SK-N-SH treated with all-trans-retinoic acid at 6 μM for 48 hours (cell line): ENCODE measurements at regions not wholly inside any gene's neighbourhood (a gene's known extent, or its start where the extent isn't known, plus 50 kb on each side); places are given as distances from the start of the nearest gene placed in this dataset.

Experiments used
- ISL1 ChIP-seq: fragments of 250-450 bp; sonication (Bioruptor Pico); IDR thresholded peaks from 2 replicates; pipeline ENCODE4 v2.1.2; 2022; ENCODE audit warnings: mild to moderate bottlenecking, moderate library complexity
- RARB ChIP-seq: fragments of 250-450 bp; sonication (Bioruptor Pico); IDR thresholded peaks from 2 replicates; pipeline ENCODE4 v1.8.0; 2021; ENCODE audit warnings: mild to moderate bottlenecking, moderate library complexity
- SNAI2 ChIP-seq: fragments of 250-450 bp; sonication (Bioruptor Pico); IDR thresholded peaks from 2 replicates; pipeline ENCODE4 v1.5.0; 2020; ENCODE audit warnings: mild to moderate bottlenecking, moderate library complexity
- ZNF565 ChIP-seq: fragments of 450-650 bp; formaldehyde crosslinking; conservative IDR thresholded peaks from 2 replicates; pipeline ENCODE4 v1.5.0; 2020; ENCODE audit warnings: low read depth, mild to moderate bottlenecking, moderate library complexity
- TF ChIP-seq, protein P1 (sequence below): fragments of 250-450 bp; sonication (Bioruptor Pico); IDR thresholded peaks from 2 replicates; pipeline ENCODE4 v1.8.0; 2020; ENCODE audit warnings: mild to moderate bottlenecking, moderate library complexity, borderline replicate concordance

GRCh38 chr18:39604836-39605235 is 2039.2 kb upstream of the CELF4 start:
- TF ChIP-seq ZNF565 (CRISPR knock-in tag) (no peak), RARB (CRISPR knock-in tag) (no peak), SNAI2 (CRISPR knock-in tag) (no peak), ISL1 (CRISPR knock-in tag) (no peak)
- TF ChIP-seq, protein P1, sequence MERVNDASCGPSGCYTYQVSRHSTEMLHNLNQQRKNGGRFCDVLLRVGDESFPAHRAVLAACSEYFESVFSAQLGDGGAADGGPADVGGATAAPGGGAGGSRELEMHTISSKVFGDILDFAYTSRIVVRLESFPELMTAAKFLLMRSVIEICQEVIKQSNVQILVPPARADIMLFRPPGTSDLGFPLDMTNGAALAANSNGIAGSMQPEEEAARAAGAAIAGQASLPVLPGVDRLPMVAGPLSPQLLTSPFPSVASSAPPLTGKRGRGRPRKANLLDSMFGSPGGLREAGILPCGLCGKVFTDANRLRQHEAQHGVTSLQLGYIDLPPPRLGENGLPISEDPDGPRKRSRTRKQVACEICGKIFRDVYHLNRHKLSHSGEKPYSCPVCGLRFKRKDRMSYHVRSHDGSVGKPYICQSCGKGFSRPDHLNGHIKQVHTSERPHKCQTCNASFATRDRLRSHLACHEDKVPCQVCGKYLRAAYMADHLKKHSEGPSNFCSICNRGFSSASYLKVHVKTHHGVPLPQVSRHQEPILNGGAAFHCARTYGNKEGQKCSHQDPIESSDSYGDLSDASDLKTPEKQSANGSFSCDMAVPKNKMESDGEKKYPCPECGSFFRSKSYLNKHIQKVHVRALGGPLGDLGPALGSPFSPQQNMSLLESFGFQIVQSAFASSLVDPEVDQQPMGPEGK = no peak
